ENCODE measurements at regions not wholly inside any gene's neighbourhood (a gene's known extent, or its start where the extent isn't known, plus 50 kb on each side); places are given as distances from the start of the nearest gene placed in this dataset.
"Not testable (repeated sequence)": the region's sequence is repeated elsewhere in the genome, so short reads cannot be mapped to it uniquely, and the experiment has no call there.

GRCh38 chr12:65721541-65722190 lies 102.6 kb upstream of the HMGA2 start:
- H3K36me3 ChIP-seq (ENCODE audit: control insufficient read depth in 2 of 2, insufficient read depth in 2 of 2, low read length in 1 of 2): no peaks in the 10 kb centered on the region
- no peaks in the 10 kb centered on the region for H3K9me3 ChIP-seq (ENCODE audit: control insufficient read depth in 2 of 2, insufficient read depth in 1 of 2, low read depth in 1 of 2, low read length in 1 of 2)
- H3K4me1 ChIP-seq (ENCODE audit: control insufficient read depth in 2 of 2, insufficient read depth in 2 of 2, low read length in 1 of 2): no peaks in the 10 kb centered on the region
- H3K27ac ChIP-seq (ENCODE audit: low read depth in 2 of 2, low read length in 1 of 2): no peak overlapping the region
- 93 to 95% methylated on average over 3 of the region's 3 CpGs for whole genome bisulfite sequencing, 2 donors
- H3K4me3 ChIP-seq (ENCODE audit: low read depth in 1 of 2, low read length in 2 of 2): no peak overlapping the region
- no peaks in the 10 kb centered on the region for H3K27me3 ChIP-seq (ENCODE audit: control insufficient read depth in 1 of 2, insufficient read depth in 2 of 2, low read length in 2 of 2)

- no peaks in the 10 kb centered on the region for H3K9me3 ChIP-seq (ENCODE audit: control insufficient read depth in 2 of 2, insufficient read depth in 1 of 2, low read depth in 1 of 2, low read length in 1 of 2)
- H3K4me1 ChIP-seq (ENCODE audit: control insufficient read depth in 2 of 2, insufficient read depth in 2 of 2, low read length in 1 of 2): peaks cover 0 to 6% of the 10 kb centered on the region in 2 donors
- H3K27me3 ChIP-seq (ENCODE audit: control insufficient read depth in 1 of 2, insufficient read depth in 2 of 2, low read length in 2 of 2): peaks cover 0 to 11% of the 10 kb centered on the region in 2 donors
- H3K4me3 ChIP-seq (ENCODE audit: low read depth in 1 of 2, low read length in 2 of 2): no peak overlapping the region
- 89 to 92% methylated on average over 2 of the region's 2 CpGs for WGBS, 2 donors
- H3K36me3 ChIP-seq (ENCODE audit: control insufficient read depth in 2 of 2, insufficient read depth in 2 of 2, low read length in 1 of 2): no peaks in the 10 kb centered on the region
- H3K27ac ChIP-seq (ENCODE audit: low read depth in 2 of 2, low read length in 1 of 2): no peak overlapping the region
These were observed 98.9 kb upstream of the HMGA2 start for GRCh38 chr12:65725376-65725775.

GRCh38 chr12:65728455-65728847 lies 95.8 kb upstream of the HMGA2 start:
- Histone ChIP-seq H3K9me3 (ENCODE audit: control insufficient read depth in 2 of 2, insufficient read depth in 1 of 2, low read depth in 1 of 2, low read length in 1 of 2) (no peaks in the 10 kb centered on the region), H3K4me3 (ENCODE audit: low read depth in 1 of 2, low read length in 2 of 2) (no peak overlapping the region), H3K27me3 (ENCODE audit: control insufficient read depth in 1 of 2, insufficient read depth in 2 of 2, low read length in 2 of 2) (peaks cover 0 to 13% of the 10 kb centered on the region in 2 donors), H3K27ac (ENCODE audit: low read depth in 2 of 2, low read length in 1 of 2) (no peak overlapping the region), H3K36me3 (ENCODE audit: control insufficient read depth in 2 of 2, insufficient read depth in 2 of 2, low read length in 1 of 2) (no peaks in the 10 kb centered on the region), H3K4me1 (ENCODE audit: control insufficient read depth in 2 of 2, insufficient read depth in 2 of 2, low read length in 1 of 2) (peaks cover 0 to 6% of the 10 kb centered on the region in 2 donors)
- WGBS, 2 donors: 28% methylated on average over 6 of the region's 6 CpGs

- Histone ChIP-seq H3K4me3 (ENCODE audit: low read depth in 1 of 2, low read length in 2 of 2) (no peak overlapping the region), H3K4me1 (ENCODE audit: control insufficient read depth in 2 of 2, insufficient read depth in 2 of 2, low read length in 1 of 2) (peaks cover 0 to 6% of the 10 kb centered on the region in 2 donors), H3K27me3 (ENCODE audit: control insufficient read depth in 1 of 2, insufficient read depth in 2 of 2, low read length in 2 of 2) (peaks cover 0 to 13% of the 10 kb centered on the region in 2 donors), H3K36me3 (ENCODE audit: control insufficient read depth in 2 of 2, insufficient read depth in 2 of 2, low read length in 1 of 2) (no peaks in the 10 kb centered on the region), H3K9me3 (ENCODE audit: control insufficient read depth in 2 of 2, insufficient read depth in 1 of 2, low read depth in 1 of 2, low read length in 1 of 2) (no peaks in the 10 kb centered on the region), H3K27ac (ENCODE audit: low read depth in 2 of 2, low read length in 1 of 2) (no peak overlapping the region)
- WGBS, 2 donors: 7 to 8% methylated on average over 66 of the region's 66 CpGs
These were observed 95.2 kb upstream of the HMGA2 start for GRCh38 chr12:65728848-65729793.

- Histone ChIP-seq H3K4me3 (ENCODE audit: low read depth in 1 of 2, low read length in 2 of 2) (no peak overlapping the region), H3K4me1 (ENCODE audit: control insufficient read depth in 2 of 2, insufficient read depth in 2 of 2, low read length in 1 of 2) (peaks cover 0 to 6% of the 10 kb centered on the region in 2 donors), H3K36me3 (ENCODE audit: control insufficient read depth in 2 of 2, insufficient read depth in 2 of 2, low read length in 1 of 2) (no peaks in the 10 kb centered on the region), H3K27me3 (ENCODE audit: control insufficient read depth in 1 of 2, insufficient read depth in 2 of 2, low read length in 2 of 2) (peaks cover 0 to 13% of the 10 kb centered on the region in 2 donors), H3K27ac (ENCODE audit: low read depth in 2 of 2, low read length in 1 of 2) (no peak overlapping the region), H3K9me3 (ENCODE audit: control insufficient read depth in 2 of 2, insufficient read depth in 1 of 2, low read depth in 1 of 2, low read length in 1 of 2) (no peaks in the 10 kb centered on the region)
- WGBS, 2 donors: 81 to 83% methylated on average over 4 of the region's 4 CpGs
These were observed 92.5 kb upstream of the HMGA2 start for GRCh38 chr12:65731771-65732170.

GRCh38 chr12:65733643-65734042 lies 90.6 kb upstream of the HMGA2 start:
- peaks cover 0 to 12% of the 10 kb centered on the region in 2 donors for H3K27me3 ChIP-seq (ENCODE audit: control insufficient read depth in 1 of 2, insufficient read depth in 2 of 2, low read length in 2 of 2)
- WGBS, 2 donors: 74 to 77% methylated on average over 2 of the region's 2 CpGs

GRCh38 chr12:65734226-65734625 lies 90.1 kb upstream of the HMGA2 start:
- WGBS, 2 donors: 76 to 83% methylated on average over 2 of the region's 2 CpGs
- Histone ChIP-seq H3K9me3 (ENCODE audit: control insufficient read depth in 2 of 2, insufficient read depth in 1 of 2, low read depth in 1 of 2, low read length in 1 of 2) (no peaks in the 10 kb centered on the region), H3K27me3 (ENCODE audit: control insufficient read depth in 1 of 2, insufficient read depth in 2 of 2, low read length in 2 of 2) (peaks cover 0 to 6% of the 10 kb centered on the region in 2 donors), H3K4me1 (ENCODE audit: control insufficient read depth in 2 of 2, insufficient read depth in 2 of 2, low read length in 1 of 2) (peaks cover 0 to 2% of the 10 kb centered on the region in 2 donors), H3K27ac (ENCODE audit: low read depth in 2 of 2, low read length in 1 of 2) (no peak overlapping the region), H3K4me3 (ENCODE audit: low read depth in 1 of 2, low read length in 2 of 2) (no peak overlapping the region), H3K36me3 (ENCODE audit: control insufficient read depth in 2 of 2, insufficient read depth in 2 of 2, low read length in 1 of 2) (no peaks in the 10 kb centered on the region)

More at GRCh38 chr12:65733643-65734042, 90.6 kb upstream of the HMGA2 start:
- H3K4me3 ChIP-seq (ENCODE audit: low read depth in 1 of 2, low read length in 2 of 2); H3K4me1 ChIP-seq (ENCODE audit: control insufficient read depth in 2 of 2, insufficient read depth in 2 of 2, low read length in 1 of 2); H3K27ac ChIP-seq (ENCODE audit: low read depth in 2 of 2, low read length in 1 of 2); H3K9me3 ChIP-seq (ENCODE audit: control insufficient read depth in 2 of 2, insufficient read depth in 1 of 2, low read depth in 1 of 2, low read length in 1 of 2); H3K36me3 ChIP-seq (ENCODE audit: control insufficient read depth in 2 of 2, insufficient read depth in 2 of 2, low read length in 1 of 2): not testable (repeated sequence)

GRCh38 chr12:65739606-65740005 lies 84.7 kb upstream of the HMGA2 start:
- peaks cover 0 to 5% of the 10 kb centered on the region in 2 donors for H3K27me3 ChIP-seq (ENCODE audit: control insufficient read depth in 1 of 2, insufficient read depth in 2 of 2, low read length in 2 of 2)
- peaks cover 4 to 9% of the 10 kb centered on the region in 2 donors for H3K4me1 ChIP-seq (ENCODE audit: control insufficient read depth in 2 of 2, insufficient read depth in 2 of 2, low read length in 1 of 2)
- WGBS, 2 donors: 85 to 89% methylated on average over 4 of the region's 4 CpGs
- peaks cover 0 to 4% of the 10 kb centered on the region in 2 donors for H3K9me3 ChIP-seq (ENCODE audit: control insufficient read depth in 2 of 2, insufficient read depth in 1 of 2, low read depth in 1 of 2, low read length in 1 of 2)
- H3K36me3 ChIP-seq (ENCODE audit: control insufficient read depth in 2 of 2, insufficient read depth in 2 of 2, low read length in 1 of 2): no peaks in the 10 kb centered on the region
- H3K27ac ChIP-seq (ENCODE audit: low read depth in 2 of 2, low read length in 1 of 2): no peak overlapping the region
- H3K4me3 ChIP-seq (ENCODE audit: low read depth in 1 of 2, low read length in 2 of 2): no peak overlapping the region

- H3K9me3 ChIP-seq (ENCODE audit: control insufficient read depth in 2 of 2, insufficient read depth in 1 of 2, low read depth in 1 of 2, low read length in 1 of 2): peaks cover 0 to 4% of the 10 kb centered on the region in 2 donors
- peaks cover 4 to 9% of the 10 kb centered on the region in 2 donors for H3K4me1 ChIP-seq (ENCODE audit: control insufficient read depth in 2 of 2, insufficient read depth in 2 of 2, low read length in 1 of 2)
- H3K36me3 ChIP-seq (ENCODE audit: control insufficient read depth in 2 of 2, insufficient read depth in 2 of 2, low read length in 1 of 2): no peaks in the 10 kb centered on the region
- 10 to 11% methylated on average over 1 of the region's 1 CpG for WGBS, 2 donors
- peak overlapping the region in 1 of 2 donors; percentile 53 for H3K4me3 ChIP-seq (ENCODE audit: low read depth in 1 of 2, low read length in 2 of 2)
- peaks cover 0 to 5% of the 10 kb centered on the region in 2 donors for H3K27me3 ChIP-seq (ENCODE audit: control insufficient read depth in 1 of 2, insufficient read depth in 2 of 2, low read length in 2 of 2)
- no peak overlapping the region for H3K27ac ChIP-seq (ENCODE audit: low read depth in 2 of 2, low read length in 1 of 2)
These were observed 83.8 kb upstream of the HMGA2 start for GRCh38 chr12:65740506-65740872.

Data from esophagus (tissue), 2 donors.